Type B pancreatic cell (in vitro differentiated cells): ENCODE measurements at regions not wholly inside any gene's neighbourhood (a gene's known extent, or its start where the extent isn't known, plus 50 kb on each side); places are given as distances from the start of the nearest gene placed in this dataset.

ENCODE experiments used
- DNase-seq: peaks from one replicate; pipeline ENCODE4 v3.0.0; 2021; ENCODE audit warnings: mixed read lengths; ENCODE audit not compliant: unreplicated experiment; ENCODE audit errors: extremely low spot score
- H3K27ac Mint-ChIP-seq: 2 replicates; pipeline ENCODE4 v1.8.0; 2021; ENCODE audit warnings: mild to moderate bottlenecking, mixed read lengths
- H3K27me3 Mint-ChIP-seq: 2 replicates; pipeline ENCODE4 v1.8.0; 2021; ENCODE audit warnings: mixed read lengths
- H3K36me3 Mint-ChIP-seq: 2 replicates; pipeline ENCODE4 v1.8.0; 2021; ENCODE audit warnings: mixed read lengths
- H3K4me1 Mint-ChIP-seq: one replicate; pipeline ENCODE4 v1.8.0; 2021; ENCODE audit warnings: mixed read lengths; ENCODE audit not compliant: unreplicated experiment
- H3K4me3 Mint-ChIP-seq: 2 replicates; pipeline ENCODE4 v1.8.0; 2021; ENCODE audit warnings: mild to moderate bottlenecking, mixed read lengths
- H3K9me3 Mint-ChIP-seq: 2 replicates; pipeline ENCODE4 v1.8.0; 2021; ENCODE audit warnings: mixed read lengths
- CTCF ChIP-seq: fragments of 200-600 bp; sonication (generic); conservative IDR thresholded peaks from 2 replicates; pipeline ENCODE4 v1.5.0; 2021; ENCODE audit warnings: antibody characterized with exemption, mild to moderate bottlenecking

GRCh38 chr21:23977971-23978370, 1629.3 kb downstream of the MRPL39 start:
- Mint-ChIP-seq H3K4me3 (no peak overlapping the region), H3K9me3 (peaks cover 9% of the 10 kb centered on the region), H3K4me1 (no peaks in the 10 kb centered on the region), H3K36me3 (no peaks in the 10 kb centered on the region), H3K27ac (no peak overlapping the region), H3K27me3 (no peaks in the 10 kb centered on the region)
- DNase-seq: no peak
- TF ChIP-seq CTCF: no peak

GRCh38 chr21:23968722-23969647, 1638.3 kb downstream of the MRPL39 start:
- DNase-seq: no peak
- no peaks in the 10 kb centered on the region for H3K4me1 Mint-ChIP-seq
- no peaks in the 10 kb centered on the region for H3K27me3 Mint-ChIP-seq
- TF ChIP-seq CTCF: peak; percentile 65
- H3K36me3 Mint-ChIP-seq: no peaks in the 10 kb centered on the region
- H3K9me3 Mint-ChIP-seq: peaks cover 3% of the 10 kb centered on the region
- H3K27ac Mint-ChIP-seq: no peak overlapping the region
- H3K4me3 Mint-ChIP-seq: no peak overlapping the region

GRCh38 chr21:23968008-23968407, 1639.3 kb downstream of the MRPL39 start:
- Mint-ChIP-seq H3K27me3 (no peaks in the 10 kb centered on the region), H3K9me3 (peaks cover 3% of the 10 kb centered on the region)

GRCh38 chr21:23963454-23963853, 1643.8 kb downstream of the MRPL39 start:
- TF ChIP-seq CTCF: no peak
- no peak overlapping the region for H3K27ac Mint-ChIP-seq
- H3K4me3 Mint-ChIP-seq: no peak overlapping the region
- H3K27me3 Mint-ChIP-seq: no peaks in the 10 kb centered on the region
- H3K9me3 Mint-ChIP-seq: peaks cover 3% of the 10 kb centered on the region
- no peaks in the 10 kb centered on the region for H3K4me1 Mint-ChIP-seq
- no peak for DNase-seq
- H3K36me3 Mint-ChIP-seq: no peaks in the 10 kb centered on the region

More at GRCh38 chr21:23968008-23968407, 1639.3 kb downstream of the MRPL39 start:
- Mint-ChIP-seq H3K4me1 (no peaks in the 10 kb centered on the region), H3K4me3 (no peak overlapping the region), H3K27ac (no peak overlapping the region), H3K36me3 (no peaks in the 10 kb centered on the region)
- TF ChIP-seq CTCF: no peak
- no peak for DNase-seq

- Mint-ChIP-seq H3K9me3 (peaks cover 7% of the 10 kb centered on the region), H3K4me1 (no peaks in the 10 kb centered on the region), H3K36me3 (no peaks in the 10 kb centered on the region), H3K27ac (no peak overlapping the region), H3K4me3 (no peak overlapping the region), H3K27me3 (no peaks in the 10 kb centered on the region)
- TF ChIP-seq CTCF: no peak
- no peak for DNase-seq
Observed at GRCh38 chr21:23960769-23961168, 1646.5 kb downstream of the MRPL39 start.
